ENCODE measurements at regions not wholly inside any gene's neighbourhood (a gene's known extent, or its start where the extent isn't known, plus 50 kb on each side); places are given as distances from the start of the nearest gene placed in this dataset.

- peak in 1 of 2 donors; percentile 33 for DNase-seq (ENCODE audit: low read depth in 2 of 2)
- peak; percentile 28 for TF ChIP-seq CTCF (IDR thresholded peaks at IDR 0.05; ENCODE audit: low read depth, low read length)
- no peak overlapping the region for H3K4me3 ChIP-seq (replicated peaks in 1 of 2; ENCODE audit: low read depth in 2 of 2, low read length in 2 of 2)
Observed at GRCh38 chr1:177333936-177334595, 163.3 kb downstream of the BRINP2 start.
